ENCODE measurements at regions not wholly inside any gene's neighbourhood (a gene's known extent, or its start where the extent isn't known, plus 50 kb on each side); places are given as distances from the start of the nearest gene placed in this dataset.

DNA sequence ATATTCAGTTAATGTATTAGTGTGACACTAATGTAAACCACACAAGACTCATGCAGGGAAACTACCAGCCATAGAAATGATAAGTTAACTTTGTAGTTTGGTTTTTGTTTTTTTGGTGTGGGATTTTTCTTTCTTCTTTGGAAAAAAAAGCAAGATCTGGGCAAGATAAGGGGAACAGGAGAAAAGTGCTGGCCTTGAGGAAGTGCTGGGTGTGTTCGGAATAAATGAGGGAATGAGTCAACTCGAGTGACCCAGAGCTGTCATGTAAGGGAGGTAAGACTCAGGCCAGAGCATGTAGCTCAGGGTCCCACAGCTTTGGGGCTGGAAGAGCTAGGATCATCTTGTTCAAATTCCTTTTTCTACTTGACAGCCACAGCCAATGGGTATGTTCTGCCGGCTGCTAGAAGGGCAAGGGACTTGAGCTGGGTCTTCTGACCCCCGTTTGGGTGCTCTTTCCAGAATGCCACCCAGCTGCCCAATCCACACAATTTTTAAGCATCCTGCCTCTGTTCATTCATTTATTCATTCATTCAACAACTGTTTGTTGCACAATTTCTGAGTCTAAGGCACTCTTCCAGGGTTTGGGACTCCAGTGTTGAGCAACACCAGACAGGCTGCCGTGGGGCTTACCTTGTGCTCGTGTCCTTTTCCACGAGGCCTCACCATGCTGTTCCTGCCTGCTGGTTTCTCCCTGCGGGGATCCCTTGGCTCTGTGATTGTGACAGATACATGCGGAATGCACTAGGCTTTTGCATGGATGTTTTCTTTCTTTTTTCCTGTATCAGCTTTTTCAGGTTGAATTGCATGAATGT lies 54.5 kb downstream of the CLDN34 start:
- H3K4me1 Mint-ChIP-seq = peaks cover 17% of the 10 kb centered on the region
- DNase-seq (no peak), ATAC-seq (no peak)
- no peaks in the 10 kb centered on the region for H3K9me3 Mint-ChIP-seq (ENCODE audit: low read depth)
- CTCF ChIA-PET = no interaction called here
- no peaks in the 10 kb centered on the region for H3K36me3 Mint-ChIP-seq
- no peak overlapping the region for H3K27ac Mint-ChIP-seq
- no peak overlapping the region for H3K4me3 Mint-ChIP-seq
- no peaks in the 10 kb centered on the region for H3K27me3 Mint-ChIP-seq

DNA sequence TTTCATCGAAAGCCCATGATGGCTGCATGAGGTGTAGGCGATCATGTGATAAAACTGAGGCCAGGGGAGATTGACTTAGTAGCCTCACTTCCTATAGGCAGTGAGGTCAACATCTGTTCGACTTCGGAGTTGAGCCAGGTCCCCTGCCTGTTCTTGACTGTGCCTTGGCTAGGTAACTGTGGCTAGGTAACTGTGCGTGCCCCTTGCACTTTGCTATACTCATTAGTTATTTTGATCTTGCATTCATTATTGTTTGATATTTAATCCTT lies 55.0 kb downstream of the CLDN34 start:
- CTCF ChIA-PET = no interaction called here

DNA sequence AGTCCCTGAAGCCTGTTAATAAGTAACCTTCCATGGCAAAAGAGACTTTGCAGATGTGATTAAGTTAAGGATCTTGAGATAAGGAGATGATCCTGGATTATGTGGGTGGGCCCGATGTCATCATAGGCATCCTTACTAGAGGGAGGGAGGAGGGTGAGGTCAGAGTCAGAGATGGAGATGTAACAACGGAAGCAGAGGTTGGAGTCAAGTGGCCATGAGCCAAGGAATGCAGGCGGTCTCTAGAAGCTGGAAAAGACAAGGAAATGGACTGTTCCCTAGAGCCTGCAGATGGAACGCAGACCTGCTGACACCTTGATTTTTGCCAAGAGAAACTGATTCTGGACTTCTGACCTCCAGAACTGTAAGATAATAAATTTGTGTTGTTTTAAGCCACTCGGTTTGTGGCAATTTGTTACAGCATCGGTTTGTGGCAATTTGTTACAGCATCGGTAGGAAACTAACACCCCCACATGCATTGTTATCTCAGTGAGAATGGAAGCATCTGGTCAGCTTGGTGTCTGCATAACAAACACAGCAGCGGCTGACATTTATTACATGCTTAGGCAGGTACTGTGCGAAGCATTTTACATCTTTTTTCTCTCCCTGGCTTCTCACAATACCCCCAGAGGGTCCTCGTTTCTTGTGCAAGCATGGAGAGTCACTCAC lies 55.6 kb downstream of the CLDN34 start:
- H3K27me3 Mint-ChIP-seq = no peaks in the 10 kb centered on the region
- H3K4me3 Mint-ChIP-seq = no peak overlapping the region
- no peak for DNase-seq
- no peaks in the 10 kb centered on the region for H3K9me3 Mint-ChIP-seq (ENCODE audit: low read depth)
- no peak for ATAC-seq
- CTCF ChIA-PET = interaction anchor here (1.5 kb wide), 1 partner anchor 88 kb away, joined by 5 read pairs; no protein-coding TSS in a partner anchor
- H3K4me1 Mint-ChIP-seq = peaks cover 13% of the 10 kb centered on the region
- H3K27ac Mint-ChIP-seq = no peak overlapping the region
- peaks cover 2% of the 10 kb centered on the region for H3K36me3 Mint-ChIP-seq

More for the DNA sequence above, 55.0 kb downstream of the CLDN34 start:
- H3K4me3 Mint-ChIP-seq = no peak overlapping the region
- H3K27ac Mint-ChIP-seq = no peak overlapping the region
- ATAC-seq = no peak
- H3K9me3 Mint-ChIP-seq (ENCODE audit: low read depth) = no peaks in the 10 kb centered on the region
- H3K4me1 Mint-ChIP-seq = peaks cover 12% of the 10 kb centered on the region
- H3K27me3 Mint-ChIP-seq = no peaks in the 10 kb centered on the region
- DNase-seq = no peak
- H3K36me3 Mint-ChIP-seq = no peaks in the 10 kb centered on the region

DNA sequence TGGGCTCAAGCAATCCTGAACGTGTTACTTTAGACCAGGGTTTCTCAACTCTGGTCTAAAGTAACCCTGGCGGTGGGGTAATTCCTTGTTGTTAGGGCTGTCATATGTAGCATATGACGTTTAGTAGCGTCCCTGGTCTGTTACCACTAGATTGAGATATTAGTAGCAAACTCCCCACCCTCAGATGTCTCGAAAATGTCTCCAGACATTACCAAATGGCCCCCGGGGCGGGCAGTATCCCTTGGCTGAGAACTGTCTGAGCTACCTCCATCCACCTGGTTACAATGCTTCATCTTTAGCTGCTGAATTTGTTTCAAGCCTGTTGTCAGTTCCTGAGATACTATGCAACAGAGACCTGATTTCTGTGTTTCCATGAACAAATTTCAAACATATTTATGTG lies 56.7 kb downstream of the CLDN34 start:
- no peaks in the 10 kb centered on the region for H3K27me3 Mint-ChIP-seq
- ATAC-seq = no peak

DNA sequence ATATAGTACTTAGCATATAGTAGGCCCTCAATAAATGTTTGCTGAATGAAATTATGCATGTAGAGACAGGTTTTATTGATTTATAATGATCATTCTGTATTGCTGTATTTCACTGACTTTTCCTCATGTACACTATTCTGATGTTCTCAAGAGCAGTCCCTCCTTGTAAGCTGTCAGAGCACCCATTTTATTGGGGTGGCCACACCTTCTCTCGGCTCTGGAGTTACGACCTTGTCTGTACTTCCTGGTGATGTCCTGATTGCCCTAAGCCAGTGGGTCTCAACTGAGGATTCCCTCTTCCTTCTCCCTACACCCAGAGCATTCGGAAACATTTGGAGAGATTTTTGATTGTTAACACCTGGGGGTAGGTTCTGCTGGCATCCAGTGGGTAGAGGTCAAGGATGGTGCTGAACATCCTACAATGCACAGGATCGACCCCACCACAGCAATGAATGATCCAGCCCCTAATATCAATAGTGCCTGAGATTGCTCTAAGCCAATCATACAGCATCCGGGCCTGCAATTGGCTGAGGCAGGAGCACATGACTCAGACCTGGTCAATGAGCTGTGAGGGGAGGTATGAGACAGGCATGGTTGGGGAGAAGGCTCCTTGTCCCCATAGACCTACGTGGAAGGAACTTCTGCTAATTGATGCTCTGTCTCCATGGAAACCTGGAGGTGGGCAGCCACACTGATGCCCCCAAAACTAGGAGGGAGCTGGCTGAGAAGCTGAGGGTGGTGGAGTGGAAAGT lies 58.8 kb downstream of the CLDN34 start:
- no peak overlapping the region for H3K27ac Mint-ChIP-seq

More for the DNA sequence above, 56.7 kb downstream of the CLDN34 start:
- DNase-seq = no peak
- Mint-ChIP-seq H3K9me3 (ENCODE audit: low read depth) (no peaks in the 10 kb centered on the region), H3K27ac (no peak overlapping the region), H3K4me3 (no peak overlapping the region), H3K36me3 (peaks cover 3% of the 10 kb centered on the region), H3K4me1 (peaks cover 8% of the 10 kb centered on the region)
- CTCF ChIA-PET = interaction anchor here (1.1 to 1.5 kb wide), 2 partner anchors 49 to 87 kb away, joined by 3 to 5 read pairs; no protein-coding TSS in a partner anchor

DNA sequence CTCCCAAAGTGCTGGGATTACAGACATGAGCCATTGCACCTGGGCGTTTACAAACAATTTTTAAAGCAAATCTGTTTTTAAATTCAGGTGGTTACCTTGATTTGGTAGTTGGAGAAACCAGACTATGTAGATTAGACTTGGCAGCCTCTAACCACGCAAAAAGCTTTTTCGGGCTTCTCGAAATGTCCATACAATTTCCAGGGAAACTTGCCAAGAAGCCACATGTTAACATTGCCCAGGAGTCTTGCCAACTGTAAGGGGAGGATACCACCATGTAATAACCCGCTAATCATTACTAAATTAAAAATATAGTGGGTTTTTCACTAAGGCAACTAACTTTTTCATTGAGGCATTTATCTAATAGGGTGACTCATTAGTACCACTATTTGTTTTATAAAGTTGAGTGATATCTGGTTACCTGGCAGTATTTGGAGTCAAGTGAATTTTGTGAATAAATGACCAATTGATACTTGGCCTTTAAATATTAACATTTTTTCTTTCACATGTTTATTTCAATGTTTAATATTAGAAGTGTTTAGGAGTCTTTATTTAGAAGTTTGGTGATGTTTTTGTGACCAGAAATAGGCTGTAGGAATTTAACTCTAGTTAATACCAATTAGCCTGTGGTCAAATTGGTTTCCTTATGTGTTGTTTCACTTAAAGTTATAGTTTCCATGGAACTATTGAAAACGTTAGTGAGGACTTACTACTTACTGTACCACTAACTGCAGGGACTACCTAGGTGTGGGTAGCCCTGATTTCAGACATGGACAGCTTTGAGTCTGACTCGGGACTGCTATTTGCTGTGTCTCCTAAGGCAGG lies 61.3 kb downstream of the CLDN34 start:
- ATAC-seq (no peak), DNase-seq (no peak)
- peaks cover 6% of the 10 kb centered on the region for H3K4me1 Mint-ChIP-seq
- no peak overlapping the region for H3K4me3 Mint-ChIP-seq
- H3K27me3 Mint-ChIP-seq = no peaks in the 10 kb centered on the region
- CTCF ChIA-PET = no interaction called here
- peaks cover 3% of the 10 kb centered on the region for H3K36me3 Mint-ChIP-seq
- no peaks in the 10 kb centered on the region for H3K9me3 Mint-ChIP-seq (ENCODE audit: low read depth)
- no peak overlapping the region for H3K27ac Mint-ChIP-seq

More for the DNA sequence above, 58.8 kb downstream of the CLDN34 start:
- ATAC-seq = no peak
- Mint-ChIP-seq H3K36me3 (peaks cover 3% of the 10 kb centered on the region), H3K4me1 (peaks cover 5% of the 10 kb centered on the region), H3K9me3 (ENCODE audit: low read depth) (no peaks in the 10 kb centered on the region), H3K4me3 (no peak overlapping the region), H3K27me3 (no peaks in the 10 kb centered on the region)
- CTCF ChIA-PET = no interaction called here
- DNase-seq = no peak

DNA sequence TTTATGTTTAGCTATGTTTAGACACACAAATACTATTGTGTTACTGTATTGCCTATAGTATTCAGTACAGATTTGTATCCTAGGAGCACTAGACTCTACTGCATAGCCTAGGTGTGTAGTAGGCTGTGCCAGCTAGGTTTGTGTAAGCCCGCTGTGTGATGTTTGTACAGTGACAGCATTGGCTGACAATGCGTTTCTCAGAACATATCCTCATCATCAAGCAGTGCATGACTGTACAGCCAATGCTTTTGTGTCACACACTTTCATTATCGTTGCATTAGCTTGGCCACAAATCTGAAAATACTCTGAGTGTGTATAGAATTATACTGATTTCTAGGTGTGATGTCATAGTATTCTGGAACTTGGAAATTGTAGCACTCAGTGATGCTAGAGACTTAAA lies 63.4 kb downstream of the CLDN34 start:
- no peaks in the 10 kb centered on the region for H3K9me3 Mint-ChIP-seq (ENCODE audit: low read depth)
- CTCF ChIA-PET = no interaction called here
- no peak for DNase-seq
- ATAC-seq = no peak
- H3K27ac Mint-ChIP-seq = no peak overlapping the region
- H3K4me1 Mint-ChIP-seq = peaks cover 6% of the 10 kb centered on the region
- no peaks in the 10 kb centered on the region for H3K27me3 Mint-ChIP-seq
- H3K36me3 Mint-ChIP-seq = peaks cover 3% of the 10 kb centered on the region
- H3K4me3 Mint-ChIP-seq = no peak overlapping the region

DNA sequence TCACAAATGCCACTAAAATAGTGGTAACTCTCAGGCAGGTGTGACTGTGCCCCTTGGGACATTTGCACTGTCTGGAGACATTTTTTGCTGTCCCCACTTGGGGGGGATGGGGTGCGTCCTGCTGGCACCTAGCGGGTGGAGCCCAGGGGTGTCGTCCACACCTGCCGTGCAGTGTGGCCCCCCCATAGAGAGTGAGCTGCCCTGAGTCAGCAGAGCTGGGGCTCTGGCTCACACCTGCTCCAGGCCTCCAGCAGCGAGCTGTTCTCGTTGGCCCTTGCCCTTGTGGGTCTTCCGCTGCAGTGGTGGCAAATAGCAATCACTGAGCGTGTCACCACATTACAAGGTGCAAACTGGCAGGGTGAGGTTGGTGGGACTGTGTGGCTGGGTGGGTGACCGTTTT lies 64.6 kb downstream of the CLDN34 start:
- Mint-ChIP-seq H3K4me1 (peaks cover 6% of the 10 kb centered on the region), H3K27me3 (no peaks in the 10 kb centered on the region), H3K36me3 (peaks cover 3% of the 10 kb centered on the region), H3K9me3 (ENCODE audit: low read depth) (no peaks in the 10 kb centered on the region), H3K4me3 (no peak overlapping the region), H3K27ac (no peak overlapping the region)
- CTCF ChIA-PET = no interaction called here
- no peak for ATAC-seq
- no peak for DNase-seq

DNA sequence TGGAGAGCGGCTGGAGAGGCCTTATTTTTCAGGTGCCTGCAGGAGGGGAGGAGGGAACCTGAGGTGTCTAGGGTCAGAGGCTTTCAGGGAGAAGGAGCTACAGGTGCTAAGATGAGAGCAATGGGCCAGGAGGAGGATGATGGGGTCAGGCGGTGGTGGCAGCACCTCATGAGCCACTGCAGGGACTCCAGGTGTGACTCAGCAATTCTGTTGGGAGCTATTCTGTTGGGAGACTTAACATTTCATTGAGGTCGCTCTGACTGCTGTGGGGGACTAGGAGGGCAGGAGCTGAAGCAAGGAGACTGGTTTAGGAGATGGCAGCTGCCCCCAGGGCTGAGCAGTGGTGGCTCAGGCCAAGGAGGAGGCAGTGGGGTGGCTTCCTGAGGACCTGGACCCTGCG lies 65.0 kb downstream of the CLDN34 start:
- DNase-seq (no peak), ATAC-seq (no peak)
- CTCF ChIA-PET = no interaction called here
- Mint-ChIP-seq H3K4me1 (peaks cover 6% of the 10 kb centered on the region), H3K27ac (no peak overlapping the region), H3K27me3 (no peaks in the 10 kb centered on the region), H3K36me3 (peaks cover 3% of the 10 kb centered on the region), H3K4me3 (no peak overlapping the region), H3K9me3 (ENCODE audit: low read depth) (no peaks in the 10 kb centered on the region)

DNA sequence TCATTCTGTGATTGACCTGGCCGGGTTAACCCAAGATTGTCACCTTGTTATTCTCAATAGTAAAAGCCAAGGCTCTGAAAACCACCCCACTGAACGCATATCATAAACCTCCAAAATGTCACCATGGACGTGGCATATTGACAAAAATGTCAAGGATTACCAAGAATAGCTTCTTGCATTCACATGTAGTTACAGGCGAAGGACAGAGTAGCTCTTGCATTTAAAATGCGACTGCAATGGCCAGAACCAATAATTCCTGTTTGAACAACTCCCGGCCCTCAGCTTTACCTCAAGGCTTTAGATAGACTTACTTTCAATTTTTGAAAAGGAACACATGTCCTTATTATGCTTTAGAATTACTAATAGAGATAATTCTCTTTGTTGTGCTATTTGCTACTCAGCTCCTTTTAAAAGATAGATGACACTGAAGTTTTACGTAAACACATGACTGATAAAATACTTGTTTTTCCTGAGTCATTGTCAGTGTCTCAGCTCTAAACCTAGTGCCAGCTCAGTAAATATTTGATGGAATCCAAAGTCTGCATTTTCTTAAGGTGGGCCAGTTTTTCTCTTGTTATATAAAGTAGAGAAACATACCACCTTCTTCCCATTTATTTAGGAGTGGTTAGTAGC lies 66.3 kb downstream of the CLDN34 start:
- peaks cover 3% of the 10 kb centered on the region for H3K4me1 Mint-ChIP-seq
- ATAC-seq (no peak), DNase-seq (no peak)
- no peaks in the 10 kb centered on the region for H3K36me3 Mint-ChIP-seq
- H3K27ac Mint-ChIP-seq = no peak overlapping the region
- CTCF ChIA-PET = no interaction called here
- no peaks in the 10 kb centered on the region for H3K27me3 Mint-ChIP-seq
- no peaks in the 10 kb centered on the region for H3K9me3 Mint-ChIP-seq (ENCODE audit: low read depth)
- no peak overlapping the region for H3K4me3 Mint-ChIP-seq

DNA sequence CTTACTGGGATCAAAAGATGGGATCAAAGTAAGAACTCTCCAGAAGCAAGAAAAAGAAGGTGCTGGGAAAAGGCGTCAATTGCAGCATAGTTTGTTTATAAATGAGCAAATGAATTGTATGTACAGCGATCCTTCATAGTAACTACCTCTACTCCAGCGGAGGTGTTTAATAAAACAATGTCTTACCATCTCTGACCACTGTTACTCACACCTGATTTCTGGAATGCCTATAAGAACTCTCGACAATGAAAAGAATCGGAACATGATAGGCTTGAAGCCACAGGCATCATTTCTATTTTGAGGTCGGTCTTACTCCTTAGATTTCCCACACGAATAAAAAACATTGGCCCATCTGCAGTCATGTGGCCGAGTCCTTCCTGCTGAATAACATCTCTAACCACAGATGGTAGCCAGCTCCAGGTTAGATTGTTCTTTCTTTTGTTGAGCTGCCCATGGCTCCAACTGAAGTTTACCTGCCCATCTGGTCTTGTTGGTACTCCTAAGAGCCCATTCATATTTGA lies 67.6 kb downstream of the CLDN34 start:
- CTCF ChIA-PET = no interaction called here
- no peak for ATAC-seq
- H3K9me3 Mint-ChIP-seq (ENCODE audit: low read depth) = no peaks in the 10 kb centered on the region
- no peaks in the 10 kb centered on the region for H3K36me3 Mint-ChIP-seq
- DNase-seq = no peak
- H3K27ac Mint-ChIP-seq = no peak overlapping the region
- no peak overlapping the region for H3K4me3 Mint-ChIP-seq
- peaks cover 5% of the 10 kb centered on the region for H3K4me1 Mint-ChIP-seq
- no peaks in the 10 kb centered on the region for H3K27me3 Mint-ChIP-seq

DNA sequence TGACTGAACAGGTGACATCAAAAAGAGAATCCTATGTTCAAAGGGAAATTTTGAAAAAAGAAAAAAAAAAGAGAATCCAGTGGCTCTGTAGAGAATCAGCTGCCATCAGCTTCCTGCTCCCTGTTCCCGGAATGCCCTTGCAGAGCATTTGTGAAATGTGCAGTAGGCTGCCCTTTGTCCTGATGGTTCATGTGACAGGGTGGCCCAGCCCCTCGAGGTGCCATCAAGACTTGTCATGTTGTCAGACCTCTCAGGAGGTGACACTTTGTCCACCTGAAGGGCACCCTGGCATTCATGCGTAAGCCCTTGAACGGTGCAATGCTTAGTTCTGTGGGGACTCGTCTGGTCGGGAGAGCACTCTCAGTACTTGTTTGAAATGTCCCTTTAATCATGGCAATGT lies 71.4 kb downstream of the CLDN34 start:
- Mint-ChIP-seq H3K4me1 (peaks cover 5% of the 10 kb centered on the region), H3K27ac (no peak overlapping the region), H3K4me3 (no peak overlapping the region), H3K27me3 (no peaks in the 10 kb centered on the region), H3K36me3 (no peaks in the 10 kb centered on the region), H3K9me3 (ENCODE audit: low read depth) (no peaks in the 10 kb centered on the region)
- CTCF ChIA-PET = no interaction called here
- ATAC-seq = no peak
- DNase-seq = no peak
